IMR-90 (cell line): ENCODE measurements at regions not wholly inside any gene's neighbourhood (a gene's known extent, or its start where the extent isn't known, plus 50 kb on each side); places are given as distances from the start of the nearest gene placed in this dataset.

Experiments used
- ATAC-seq: fragments of 200-7000 bp; cut with Tn5 transposase; 2 replicates; pipeline ENCODE4 v1.9.1; 2020; ENCODE audit warnings: low read depth, mild to moderate bottlenecking, moderate library complexity
- BruUV-seq: library from RNA; stranded (reverse); fragments of 400-500 nt; replicated peaks from 2 replicates; lab custom pipeline; 2021; lab: Mats Ljungman, UMichigan
- CTCF ChIA-PET: fragments of 300-600 bp; formaldehyde crosslinking; extraction: SDS; loops from one replicate; lab custom pipeline; 2021; ENCODE audit warnings: antibody characterized with exemption; lab: Yijun Ruan, JAX
- POLR2A ChIA-PET: fragments of 300-600 bp; sonication (Branson Sonifier 250); formaldehyde crosslinking; loops from one replicate; lab custom pipeline; 2022; ENCODE audit warnings: antibody characterized with exemption; ENCODE audit not compliant: unreplicated experiment; lab: Charles Lee
- DNase-seq: peaks from one replicate; pipeline ENCODE4 v3.0.0; 2013
- H2AFZ ChIP-seq: replicated peaks from 2 replicates; pipeline ENCODE3; 2013; ENCODE audit warnings: low read length, mild to moderate bottlenecking; ENCODE audit not compliant: poor library complexity
- H2AK5ac ChIP-seq: 2 replicates; pipeline ENCODE4 v1.6.1; 2013; ENCODE audit warnings: low read depth, low read length, inconsistent platforms
- H2AK9ac ChIP-seq: replicated peaks from 2 replicates; pipeline ENCODE3; 2013; ENCODE audit warnings: mild to moderate bottlenecking, low read depth, low read length, moderate library complexity; ENCODE audit not compliant: poor library complexity
- H2BK120ac ChIP-seq: 2 replicates; pipeline ENCODE4 v1.6.1; 2013; ENCODE audit warnings: low read depth, low read length, inconsistent platforms
- H2BK15ac ChIP-seq: 3 replicates; pipeline ENCODE4 v1.6.1; 2013; ENCODE audit warnings: low read depth, low read length, inconsistent platforms
- H2BK20ac ChIP-seq: 2 replicates; pipeline ENCODE4 v1.6.1; 2013; ENCODE audit warnings: low read depth, mild to moderate bottlenecking, inconsistent platforms, low read length, moderate library complexity
- H2BK5ac ChIP-seq: 2 replicates; pipeline ENCODE4 v1.6.1; 2013; ENCODE audit warnings: mild to moderate bottlenecking, low read depth, low read length, inconsistent platforms; ENCODE audit not compliant: poor library complexity, severe bottlenecking
- H3K14ac ChIP-seq: replicated peaks from 2 replicates; pipeline ENCODE4 v1.6.1; 2013; ENCODE audit warnings: low read depth, low read length, inconsistent platforms
- H3K18ac ChIP-seq: 2 replicates; pipeline ENCODE4 v1.6.1; 2013; ENCODE audit warnings: low read depth, low read length, control low read depth
- H3K23ac ChIP-seq: 2 replicates; pipeline ENCODE4 v1.6.1; 2013; ENCODE audit warnings: low read depth, low read length, inconsistent platforms
- H3K27ac ChIP-seq: 2 replicates; pipeline ENCODE4 v1.5.1; 2013; ENCODE audit warnings: mild to moderate bottlenecking, control low read depth, low read length; ENCODE audit not compliant: insufficient read depth
- H3K27me3 ChIP-seq: 2 replicates; pipeline ENCODE4 v1.6.1; 2013; ENCODE audit warnings: low read length; ENCODE audit not compliant: control insufficient read depth, insufficient read depth
- H3K36me3 ChIP-seq: 2 replicates; pipeline ENCODE4 v1.6.1; 2013; ENCODE audit warnings: low read length, mixed read lengths; ENCODE audit not compliant: control insufficient read depth, insufficient read depth
- H3K4ac ChIP-seq: 2 replicates; pipeline ENCODE4 v1.6.1; 2013; ENCODE audit warnings: low read depth, low read length, inconsistent platforms
- H3K4me1 ChIP-seq: 2 replicates; pipeline ENCODE4 v1.6.1; 2013; ENCODE audit warnings: low read length, mixed read lengths; ENCODE audit not compliant: control insufficient read depth, insufficient read depth
- H3K4me2 ChIP-seq: 2 replicates; pipeline ENCODE4 v1.6.1; 2013; ENCODE audit warnings: low read depth, mild to moderate bottlenecking, control low read depth, low read length, moderate library complexity
- H3K4me3 ChIP-seq: 2 replicates; pipeline ENCODE4 v1.5.1; 2013; ENCODE audit warnings: low read depth, mild to moderate bottlenecking, control low read depth, low read length, moderate library complexity; ENCODE audit not compliant: insufficient read depth
- H3K56ac ChIP-seq: 2 replicates; pipeline ENCODE4 v1.6.1; 2013; ENCODE audit warnings: low read length, inconsistent platforms; ENCODE audit not compliant: insufficient read depth; ENCODE audit errors: extremely low read depth
- H3K79me1 ChIP-seq, 2 experiments: 2 replicates each; pipeline ENCODE4 v1.6.1; 2013; ENCODE audit warnings: low read length in 2 of 2, inconsistent platforms in 1 of 2, low read depth in 1 of 2
- H3K9ac ChIP-seq: 2 replicates; pipeline ENCODE4 v1.6.1; 2013; ENCODE audit warnings: low read depth, low read length, control low read depth
- H3K9me1 ChIP-seq: 2 replicates; pipeline ENCODE4 v1.6.1; 2013; ENCODE audit warnings: low read length, inconsistent platforms; ENCODE audit not compliant: insufficient read depth
- H3K9me3 ChIP-seq: 2 replicates; pipeline ENCODE4 v1.6.1; 2013; ENCODE audit warnings: low read length; ENCODE audit not compliant: control insufficient read depth, insufficient read depth
- H4K20me1 ChIP-seq: 2 replicates; pipeline ENCODE4 v1.6.1; 2013; ENCODE audit warnings: low read length, inconsistent platforms; ENCODE audit not compliant: insufficient read depth
- H4K5ac ChIP-seq: 2 replicates; pipeline ENCODE4 v1.6.1; 2013; ENCODE audit warnings: mild to moderate bottlenecking, low read depth, low read length, control low read depth
- H4K8ac ChIP-seq, 2 experiments: 2 replicates each; pipeline ENCODE4 v1.6.1; 2013; ENCODE audit warnings: low read depth in 2 of 2, low read length in 2 of 2, control low read depth in 1 of 2, inconsistent platforms in 1 of 2
- H4K91ac ChIP-seq: 2 replicates; pipeline ENCODE4 v1.6.1; 2013; ENCODE audit warnings: low read depth, low read length, inconsistent platforms; ENCODE audit not compliant: insufficient read depth
- CHD1 ChIP-seq: IDR thresholded peaks from 2 replicates; pipeline ENCODE4 v1.6.1; 2012; ENCODE audit warnings: low read depth, low read length, improper control_type of control experiment
- FOS ChIP-seq: fragments of 150-350 bp; IDR thresholded peaks from 2 replicates; pipeline ENCODE4 v1.6.1; 2016; ENCODE audit warnings: low read depth, low read length
- RAD21 ChIP-seq: IDR thresholded peaks from 2 replicates; pipeline ENCODE4 v1.6.1; 2012; ENCODE audit warnings: low read length, improper control_type of control experiment
- WGBS, 2 experiments: methylation state at CpG; one replicate each; pipeline versions ENCODE4 v1.1.5 to v1.1.7; 2013; ENCODE audit warnings: missing lambda C conversion rate in 2 of 2; ENCODE audit not compliant: insufficient read length in 1 of 2; ENCODE audit errors: extremely low coverage in 2 of 2; 5-methylcytosine and 5-hydroxymethylcytosine counted together
- dilution Hi-C: fragments of 300-500 bp; cut with HindIII; formaldehyde crosslinking; loops from one replicate; pipeline ENCODE4 v1.14.3; 2018; ENCODE audit warnings: low sequenced_read_pairs; ENCODE audit not compliant: unreplicated experiment
- in situ Hi-C: fragments of 300-500 bp; cut with MboI; formaldehyde crosslinking; loops from 3 replicates; pipeline ENCODE4 v1.14.3; 2019; ENCODE audit warnings: low sequenced_read_pairs, inconsistent platforms, mixed read lengths
- intact Hi-C: fragments of 100-400 bp; cut with micrococcal nuclease; formaldehyde crosslinking; loops from 2 replicates; pipeline ENCODE4 v1.10.0; 2022

GRCh38 chr14:94679106-94679810 is 67.1 kb downstream of the SERPINA3 start:
- TF ChIP-seq FOS (no peak), CHD1 (no peak), RAD21 (no peak)
- CTCF ChIA-PET: no interaction called here
- Histone ChIP-seq H3K4ac (no peak overlapping the region), H3K9ac (no peak overlapping the region), H2BK20ac (no peak overlapping the region), H2AFZ (peak overlapping the region; percentile 5), H3K27ac (no peak overlapping the region), H2BK120ac (no peak overlapping the region), H3K9me3 (no peaks in the 10 kb centered on the region), H3K4me3 (no peak overlapping the region), H2AK5ac (0 out of 2 replicates have a peak overlapping the region, but pooled peaks have one; percentile 40), H4K5ac (no peak overlapping the region), H3K56ac (no peak overlapping the region), H2BK15ac (no peak overlapping the region), H3K9me1 (no peaks in the 10 kb centered on the region), H3K36me3 (no peaks in the 10 kb centered on the region), H3K27me3 (peaks cover 2% of the 10 kb centered on the region; the same call in 1 of the 2 replicates), H3K79me1 (no peaks in the 10 kb centered on the region), H3K14ac (no peak overlapping the region), H2BK5ac (no peak overlapping the region), H3K18ac (no peak overlapping the region), H4K20me1 (no peaks in the 10 kb centered on the region), H4K8ac (no peak overlapping the region), H3K4me2 (no peak overlapping the region), H3K4me1 (no peaks in the 10 kb centered on the region), H4K91ac (no peak overlapping the region), H2AK9ac (no peak overlapping the region), H3K23ac (no peak overlapping the region)
- in situ Hi-C loops (loop anchor here (25.0 kb wide), 1 partner anchor 1308 kb away; no protein-coding TSS in a partner anchor), intact Hi-C loops (no loop called here), dilution Hi-C loops (no loop called here)
- 60% methylated on average over 3 of the region's 9 CpGs; no CpG with 5 or more reads in 1 of the 2 experiments for WGBS, 2 experiments
- ATAC-seq: no peak
- DNase-seq: no peak
- POLR2A ChIA-PET: no interaction called here
- no TSS peak for BruUV-seq
